OCI-LY1 (cell line): ENCODE measurements at regions not wholly inside any gene's neighbourhood (a gene's known extent, or its start where the extent isn't known, plus 50 kb on each side); places are given as distances from the start of the nearest gene placed in this dataset.

Experiments
- EZH2 ChIP-seq: fragments of 200-600 bp; sonication (generic), shearing (Covaris generic); IDR thresholded peaks from 2 replicates; pipeline ENCODE4 v1.8.0; 2017; ENCODE audit warnings: borderline replicate concordance, mixed run types, mild to moderate bottlenecking, antibody characterized with exemption, low read length, moderate library complexity, mixed read lengths
- TF ChIP-seq, protein P1 (sequence below): fragments of 200-600 bp; sonication (generic), shearing (Covaris generic); IDR thresholded peaks from 2 replicates; pipeline ENCODE4 v1.5.1; 2017; ENCODE audit warnings: mild to moderate bottlenecking, antibody characterized with exemption, low read length, moderate library complexity, mixed read lengths

DNA sequence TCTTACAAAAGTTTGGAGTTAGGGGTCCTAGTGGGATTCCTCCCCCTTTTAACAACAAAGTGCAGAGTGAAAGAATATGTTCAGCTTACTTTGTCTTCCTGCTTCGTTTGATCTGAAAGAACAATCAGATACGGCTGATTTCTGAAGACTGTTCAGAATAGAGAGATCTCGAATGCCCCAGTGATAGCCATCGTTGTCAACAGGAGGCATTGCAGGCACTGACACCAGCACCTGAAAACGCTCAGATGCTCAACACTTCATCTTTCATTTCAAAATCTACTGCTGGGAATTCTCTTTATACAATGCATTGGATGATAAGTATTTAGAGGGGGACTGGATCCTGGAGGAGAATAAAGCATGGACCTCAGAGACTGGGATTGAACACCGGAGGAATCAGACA, 186.3 kb upstream of the TENM3 start:
- TF ChIP-seq, protein P1, sequence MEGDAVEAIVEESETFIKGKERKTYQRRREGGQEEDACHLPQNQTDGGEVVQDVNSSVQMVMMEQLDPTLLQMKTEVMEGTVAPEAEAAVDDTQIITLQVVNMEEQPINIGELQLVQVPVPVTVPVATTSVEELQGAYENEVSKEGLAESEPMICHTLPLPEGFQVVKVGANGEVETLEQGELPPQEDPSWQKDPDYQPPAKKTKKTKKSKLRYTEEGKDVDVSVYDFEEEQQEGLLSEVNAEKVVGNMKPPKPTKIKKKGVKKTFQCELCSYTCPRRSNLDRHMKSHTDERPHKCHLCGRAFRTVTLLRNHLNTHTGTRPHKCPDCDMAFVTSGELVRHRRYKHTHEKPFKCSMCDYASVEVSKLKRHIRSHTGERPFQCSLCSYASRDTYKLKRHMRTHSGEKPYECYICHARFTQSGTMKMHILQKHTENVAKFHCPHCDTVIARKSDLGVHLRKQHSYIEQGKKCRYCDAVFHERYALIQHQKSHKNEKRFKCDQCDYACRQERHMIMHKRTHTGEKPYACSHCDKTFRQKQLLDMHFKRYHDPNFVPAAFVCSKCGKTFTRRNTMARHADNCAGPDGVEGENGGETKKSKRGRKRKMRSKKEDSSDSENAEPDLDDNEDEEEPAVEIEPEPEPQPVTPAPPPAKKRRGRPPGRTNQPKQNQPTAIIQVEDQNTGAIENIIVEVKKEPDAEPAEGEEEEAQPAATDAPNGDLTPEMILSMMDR: no peak
- TF ChIP-seq EZH2: no peak
